ENCODE measurements at regions not wholly inside any gene's neighbourhood (a gene's known extent, or its start where the extent isn't known, plus 50 kb on each side); places are given as distances from the start of the nearest gene placed in this dataset.

- no peak for TF ChIP-seq EZH2phosphoT487 (IDR thresholded peaks at IDR 0.05; ENCODE audit: borderline replicate concordance)
- TF ChIP-seq CTCF (conservative IDR thresholded peaks at IDR 0.05; ENCODE audit: low read length) = no peak
Measured at GRCh38 chr7:82631998-82632397, 188.4 kb upstream of the CACNA2D1 start.
